GM18861 (cell line): ENCODE measurements at regions not wholly inside any gene's neighbourhood (a gene's known extent, or its start where the extent isn't known, plus 50 kb on each side); places are given as distances from the start of the nearest gene placed in this dataset.

Experiments
- ATAC-seq: cut with Tn5 transposase; IDR thresholded peaks from one replicate; pipeline ENCODE4 v1.9.1; 2021; ENCODE audit not compliant: unreplicated experiment

- no peak for ATAC-seq
These were observed 264.6 kb downstream of the TMEM167A start for GRCh38 chr5:82812575-82812974.

DNA sequence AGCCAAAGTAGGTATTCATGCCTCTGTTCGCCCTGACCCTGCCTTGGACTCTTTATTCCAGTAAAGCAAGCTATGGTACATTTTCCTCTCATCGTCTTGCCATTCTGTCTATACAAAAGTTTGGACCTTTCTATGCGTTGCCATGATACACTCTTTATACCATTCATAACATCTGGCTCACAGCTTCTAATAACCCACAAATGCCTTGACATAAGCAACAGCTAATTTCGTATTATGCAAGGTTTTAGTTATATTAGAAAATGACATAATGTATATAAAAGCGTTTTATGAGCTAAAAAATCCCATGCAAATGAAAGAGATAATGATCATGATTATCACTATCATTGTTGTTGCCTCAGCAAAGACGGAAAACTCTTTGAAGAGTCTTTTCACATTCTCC is 265.7 kb downstream of the TMEM167A start:
- no peak for ATAC-seq

- ATAC-seq = no peak
These were observed 267.6 kb downstream of the TMEM167A start for GRCh38 chr5:82809420-82810143.

GRCh38 chr5:82808960-82809359 is 268.2 kb downstream of the TMEM167A start:
- no peak for ATAC-seq

- ATAC-seq = no peak
These were observed 270.2 kb downstream of the TMEM167A start for GRCh38 chr5:82807021-82807420.

DNA sequence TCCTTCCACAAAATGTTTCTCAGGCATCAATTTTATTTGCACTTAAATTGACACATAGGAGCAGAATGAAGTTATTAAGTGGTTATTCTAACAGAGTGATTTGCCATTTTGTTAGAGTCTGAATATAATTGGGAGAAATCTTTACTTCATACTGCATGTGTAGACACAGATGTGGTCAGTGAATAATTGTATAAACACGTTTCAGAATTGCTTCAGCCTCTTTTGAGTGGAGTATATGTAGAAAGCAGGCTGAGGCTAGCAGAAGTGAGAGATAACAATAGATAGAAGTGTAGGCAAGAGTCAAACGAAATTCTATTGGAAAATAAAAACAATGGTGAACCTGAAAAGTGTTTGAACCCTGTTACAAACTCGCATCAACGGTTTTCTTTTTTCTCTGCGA is 270.7 kb downstream of the TMEM167A start:
- no peak for ATAC-seq

DNA sequence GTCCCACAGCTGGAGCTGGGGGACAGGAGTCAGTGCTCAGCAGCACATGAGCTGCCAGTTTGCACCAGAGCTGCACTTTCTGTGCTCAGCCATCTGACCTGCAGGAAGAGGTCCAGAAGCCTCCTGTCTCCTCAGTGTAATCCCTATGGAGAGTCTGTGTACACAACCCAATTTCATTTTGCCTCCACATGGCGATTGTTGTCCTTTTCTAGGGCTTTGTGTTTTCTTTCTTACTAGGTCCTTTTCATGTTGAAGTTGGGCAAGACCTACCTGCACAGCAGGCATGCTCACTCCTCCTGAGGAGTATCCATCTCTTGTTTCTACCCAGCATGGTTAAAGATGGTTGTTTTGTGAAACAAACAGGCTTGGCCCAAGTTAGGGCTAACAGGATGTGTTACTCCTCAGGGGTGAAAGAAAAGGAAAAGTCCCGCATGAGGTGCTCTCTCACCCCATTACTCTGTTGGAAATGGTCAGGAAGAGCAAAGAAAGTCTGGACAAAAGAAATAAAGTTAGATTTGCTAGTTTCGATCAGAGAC is 273.0 kb downstream of the TMEM167A start:
- no peak for ATAC-seq

DNA sequence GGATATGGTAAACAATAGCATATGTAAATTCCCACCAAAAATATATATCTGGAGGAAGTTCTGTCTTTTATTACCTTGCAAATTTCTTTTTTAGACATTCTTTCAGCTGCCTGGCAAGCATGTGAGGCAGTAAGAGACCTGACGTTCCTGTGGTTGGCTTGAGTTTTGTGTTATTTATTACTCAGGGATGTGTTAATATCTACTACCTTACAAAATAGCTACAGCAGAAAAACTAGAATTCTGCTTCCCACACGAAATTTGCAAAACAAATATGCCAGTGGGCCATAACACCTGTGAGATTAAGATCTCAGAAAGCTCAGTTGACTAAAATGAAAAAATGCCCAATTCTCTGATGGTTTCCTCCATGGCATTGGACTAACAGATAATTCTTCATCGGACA is 274.2 kb downstream of the TMEM167A start:
- ATAC-seq = peak; percentile 80

GRCh38 chr5:82800826-82801225 is 276.4 kb downstream of the TMEM167A start:
- ATAC-seq = no peak

DNA sequence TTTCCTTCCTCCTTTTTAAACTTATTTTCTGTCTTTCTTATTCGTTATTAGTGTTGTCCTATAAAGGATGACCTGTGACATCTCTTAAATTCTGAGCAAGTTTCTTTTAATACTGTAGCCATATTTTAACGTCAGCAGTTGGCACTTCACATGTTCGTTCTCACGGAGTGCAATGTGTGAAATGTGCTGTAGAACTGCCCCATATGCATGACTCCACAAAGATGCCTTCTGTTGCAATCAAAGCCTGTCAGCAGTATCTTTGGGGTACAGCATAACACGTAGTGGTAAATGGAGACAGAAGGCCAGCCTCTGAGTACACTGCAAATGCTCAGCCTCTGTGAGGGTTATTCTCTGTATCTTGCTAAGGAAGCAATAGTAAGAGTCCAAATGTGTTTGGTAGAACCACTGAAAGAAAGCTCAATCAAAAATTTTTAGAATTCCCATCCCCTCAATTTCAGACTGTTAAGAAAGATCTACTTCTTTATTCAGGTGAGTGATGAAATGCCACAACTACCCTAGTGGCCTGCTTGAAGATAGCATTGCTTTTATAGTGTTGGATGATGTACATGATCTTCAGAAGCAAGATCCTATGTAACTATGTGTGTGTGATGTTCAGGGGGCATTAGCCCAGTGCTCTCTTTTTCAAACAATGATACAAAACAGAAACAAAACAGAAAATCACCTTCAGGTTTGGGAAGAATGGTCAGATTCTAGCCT is 277.7 kb downstream of the TMEM167A start:
- ATAC-seq = no peak

DNA sequence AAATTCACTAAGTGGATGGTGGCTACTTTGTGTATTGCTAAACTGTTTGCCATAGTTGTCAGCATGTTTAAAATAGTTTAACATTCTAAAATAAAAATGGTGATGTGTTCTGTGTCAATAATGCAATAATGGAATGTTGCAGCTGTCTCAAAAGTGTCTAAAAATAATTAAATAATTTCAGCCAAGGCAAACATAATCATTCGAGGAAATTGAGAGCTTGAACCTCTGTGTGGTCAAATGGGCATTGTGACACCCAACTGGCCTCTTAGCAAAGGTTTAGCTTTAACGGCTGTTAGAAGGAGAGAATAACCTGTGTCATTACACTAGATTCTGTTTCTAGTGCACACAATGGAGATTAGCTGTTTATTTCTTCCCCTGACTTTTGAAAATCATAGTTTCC is 278.5 kb downstream of the TMEM167A start:
- no peak for ATAC-seq

DNA sequence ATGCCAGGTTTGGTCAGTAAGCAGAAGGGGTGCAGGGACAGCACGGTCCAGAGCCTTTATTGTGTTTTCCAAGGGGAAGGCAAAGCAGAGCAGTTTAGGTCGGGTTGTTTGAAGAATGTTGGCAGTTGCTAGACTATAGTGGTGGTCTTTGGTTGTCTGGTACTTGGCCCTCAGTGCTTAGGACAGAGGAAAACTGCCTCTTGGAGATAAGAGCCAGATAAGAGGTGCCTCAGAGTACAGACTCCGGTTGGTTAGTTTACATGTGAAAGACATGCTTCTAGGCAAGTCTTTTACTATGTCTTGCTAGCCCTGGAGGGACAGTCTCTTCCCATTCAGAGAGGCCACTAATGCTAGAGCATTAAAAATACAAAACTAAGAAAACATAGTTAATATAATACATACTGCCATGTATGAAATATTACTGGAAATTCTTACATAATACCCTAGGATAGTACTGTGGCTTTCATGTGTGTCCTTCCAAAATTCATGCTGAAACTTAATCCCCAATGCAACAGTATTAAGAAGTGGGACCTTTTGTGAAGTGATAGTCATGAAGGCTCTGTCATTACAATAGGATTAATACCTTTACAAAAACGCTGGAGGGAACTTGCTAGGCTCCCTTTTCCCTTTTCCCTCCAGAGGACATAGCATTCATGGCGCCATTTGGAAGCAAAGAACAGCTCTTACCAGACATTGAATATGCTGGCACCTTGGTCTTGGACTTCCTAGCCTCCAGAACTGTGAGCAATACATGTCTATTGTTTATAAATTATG is 280.4 kb downstream of the TMEM167A start:
- no peak for ATAC-seq

DNA sequence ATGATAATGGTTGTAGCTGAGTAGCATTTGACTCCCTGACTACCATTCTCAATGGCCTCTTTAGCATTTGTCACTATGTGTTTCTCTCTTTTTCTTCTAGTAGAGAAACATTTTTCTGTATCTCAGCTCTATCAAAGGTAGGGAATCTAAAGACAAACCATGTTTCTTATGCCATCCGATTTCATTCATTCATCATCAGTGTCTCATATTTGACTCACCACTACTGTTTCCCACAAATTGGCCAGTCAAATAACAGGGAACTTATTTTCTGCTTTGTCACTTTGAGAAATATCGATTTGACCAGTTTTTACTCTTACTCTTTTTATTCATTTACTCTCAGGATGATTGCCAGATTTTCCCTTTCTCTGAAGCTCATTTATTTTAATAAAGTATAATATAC is 282.3 kb downstream of the TMEM167A start:
- no peak for ATAC-seq

DNA sequence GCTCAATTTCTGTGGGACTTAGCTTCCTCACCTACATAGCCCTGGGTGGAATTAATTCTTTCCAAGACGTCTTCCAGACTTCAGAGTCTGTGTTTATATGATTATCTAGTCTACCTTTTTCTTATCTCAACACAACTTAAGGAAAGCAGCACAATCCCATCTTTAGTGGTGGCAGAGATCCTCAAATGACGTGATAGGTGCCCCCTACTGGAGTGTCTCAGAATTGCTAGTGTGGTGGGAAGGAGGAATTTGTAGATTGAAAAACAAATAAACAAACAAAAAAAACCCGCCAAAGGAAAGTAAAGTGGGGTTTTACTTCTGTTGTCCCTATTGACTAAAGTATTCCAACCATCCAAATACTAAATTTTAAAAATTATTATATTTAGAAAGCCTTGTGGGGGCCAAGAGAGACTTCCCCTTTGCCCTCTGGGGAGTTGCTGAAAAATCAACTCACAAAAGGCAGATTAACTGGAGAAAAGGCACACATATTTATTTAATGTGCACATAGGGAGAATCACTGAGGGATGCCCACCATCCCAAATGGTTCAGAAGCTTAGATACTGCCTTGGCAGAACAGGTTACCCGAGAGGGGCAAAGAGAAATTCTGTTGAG is 283.3 kb downstream of the TMEM167A start:
- ATAC-seq = no peak

- no peak for ATAC-seq
These were observed 285.1 kb downstream of the TMEM167A start for GRCh38 chr5:82792096-82792495.

DNA sequence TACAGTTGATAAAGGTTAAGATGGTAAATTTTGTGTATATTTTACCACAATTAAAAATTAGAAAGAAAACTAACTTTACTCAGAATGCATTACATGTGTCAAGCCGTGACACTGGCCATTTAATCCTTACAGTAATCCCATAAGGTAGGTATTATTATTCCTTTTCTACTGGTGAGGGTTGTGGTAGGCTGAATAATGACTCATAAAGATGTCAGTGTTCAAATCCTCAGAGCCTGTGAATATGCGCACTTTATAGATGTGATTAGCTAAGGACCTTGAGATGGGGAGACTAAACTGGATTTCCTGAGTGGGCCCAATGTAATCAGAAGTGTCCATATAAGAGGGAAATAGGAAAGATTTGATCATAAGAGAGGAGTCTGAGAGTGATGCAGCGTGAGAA is 288.1 kb downstream of the TMEM167A start:
- ATAC-seq = no peak

GRCh38 chr5:82786748-82787147 is 290.4 kb downstream of the TMEM167A start:
- no peak for ATAC-seq

GRCh38 chr5:82785882-82786509 is 291.2 kb downstream of the TMEM167A start:
- no peak for ATAC-seq

DNA sequence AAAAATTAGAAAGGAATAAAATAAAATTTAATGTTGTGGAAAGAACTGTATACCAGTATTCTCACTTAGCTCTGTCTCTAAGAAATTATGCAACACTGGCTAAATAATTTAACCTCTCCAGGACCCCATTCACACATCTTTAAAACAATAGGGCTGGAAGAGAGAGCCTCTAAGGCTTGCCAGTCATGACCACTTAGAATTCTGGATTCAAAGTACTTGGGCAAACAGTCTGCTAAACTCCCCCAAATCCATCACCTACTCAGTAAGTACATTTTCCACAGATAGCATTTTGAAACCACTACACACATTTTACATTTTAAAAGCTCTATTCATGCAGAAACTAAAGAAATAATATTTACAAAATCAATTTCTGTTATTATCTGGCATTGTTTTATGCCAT is 291.7 kb downstream of the TMEM167A start:
- ATAC-seq = no peak

- no peak for ATAC-seq
These were observed 292.7 kb downstream of the TMEM167A start for GRCh38 chr5:82784521-82784920.

DNA sequence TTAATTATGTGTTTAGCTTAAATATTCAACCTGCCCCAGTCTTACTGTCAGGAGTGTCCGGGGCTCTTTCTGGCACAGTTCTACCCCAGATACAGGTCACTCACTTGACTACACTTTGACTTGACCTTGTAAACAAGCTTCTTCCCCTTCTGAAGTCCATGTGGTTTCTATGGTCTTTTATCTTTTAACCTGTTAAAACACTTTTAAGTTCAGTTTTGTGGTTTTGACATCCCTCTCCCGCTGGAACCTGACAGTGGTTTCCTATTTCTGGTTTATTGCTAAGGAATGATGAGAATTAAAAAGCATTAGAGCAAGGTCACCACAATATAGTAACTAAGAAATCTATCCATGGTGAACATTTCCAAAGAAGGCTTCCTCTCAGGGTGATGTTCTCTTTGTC is 300.1 kb downstream of the TMEM167A start:
- ATAC-seq = no peak
